ENCODE measurements at regions not wholly inside any gene's neighbourhood (a gene's known extent, or its start where the extent isn't known, plus 50 kb on each side); places are given as distances from the start of the nearest gene placed in this dataset.

DNA sequence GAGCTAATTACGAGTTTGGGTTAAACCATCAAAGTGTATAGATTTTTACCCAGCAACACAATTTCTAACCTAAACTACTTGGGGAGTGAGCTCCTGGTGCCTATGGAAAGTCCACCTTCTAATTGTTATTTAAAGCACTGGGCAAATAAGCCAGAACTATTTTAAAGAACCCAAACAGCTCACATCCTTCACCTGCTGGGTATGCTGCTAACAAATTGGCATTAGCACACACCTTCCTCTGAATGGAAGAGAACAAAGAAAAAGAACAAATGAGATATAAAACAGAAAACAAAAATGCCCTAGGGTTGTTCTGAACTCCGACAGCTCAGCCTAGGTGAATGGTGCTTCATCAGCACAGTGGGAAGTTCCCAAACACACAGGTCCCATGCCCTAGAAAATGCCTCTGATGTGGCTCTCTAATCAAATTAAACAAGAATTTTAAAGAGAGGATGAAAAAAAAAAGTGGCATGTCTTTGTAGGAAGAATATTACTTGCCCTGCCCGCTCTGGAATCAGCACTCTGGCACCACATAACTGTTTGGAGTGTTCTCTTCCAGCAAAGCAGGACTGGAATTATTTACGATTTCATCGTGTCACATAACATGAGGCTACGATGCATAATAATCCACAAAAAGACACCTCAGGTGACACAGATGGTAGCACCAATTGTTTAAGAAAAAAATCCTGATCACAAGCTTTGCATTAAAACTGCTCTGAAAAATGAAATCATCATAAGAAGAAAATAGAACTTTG, 334.4 kb downstream of the GBE1 start:
- H3K27ac ChIP-seq: no peak overlapping the region
- H3K4me2 ChIP-seq: no peak overlapping the region
- no peaks in the 10 kb centered on the region for H3K9me3 ChIP-seq
- ATAC-seq (no peak), DNase-seq (ENCODE audit: low read depth in 1 of 2, low spot score in 1 of 2) (no peak), FAIRE-seq (no peak)
- ChIA-PET CTCF (interaction anchor here (1.1 to 1.6 kb wide), 2 partner anchors 11 to 63 kb away, joined by 3 read pairs; no protein-coding TSS in a partner anchor), POLR2A (no interaction called here)
- 73% methylated on average over 6 of the region's 6 CpGs for WGBS (ENCODE audit: missing lambda C conversion rate)
- TF ChIP-seq HEYL (CRISPR knock-in tag; IDR thresholded peaks at IDR 0.05) (no peak), BHLHE40 (IDR thresholded peaks at IDR 0.05; ENCODE audit: low read depth, low read length) (no peak), ELK1 (IDR thresholded peaks at IDR 0.05; ENCODE audit: low read depth, low read length) (no peak), GATA3 (IDR thresholded peaks at IDR 0.05; ENCODE audit: borderline replicate concordance) (no peak)
- H3K4me1 ChIP-seq: no peaks in the 10 kb centered on the region
- H3K4me3 ChIP-seq: no peak overlapping the region

DNA sequence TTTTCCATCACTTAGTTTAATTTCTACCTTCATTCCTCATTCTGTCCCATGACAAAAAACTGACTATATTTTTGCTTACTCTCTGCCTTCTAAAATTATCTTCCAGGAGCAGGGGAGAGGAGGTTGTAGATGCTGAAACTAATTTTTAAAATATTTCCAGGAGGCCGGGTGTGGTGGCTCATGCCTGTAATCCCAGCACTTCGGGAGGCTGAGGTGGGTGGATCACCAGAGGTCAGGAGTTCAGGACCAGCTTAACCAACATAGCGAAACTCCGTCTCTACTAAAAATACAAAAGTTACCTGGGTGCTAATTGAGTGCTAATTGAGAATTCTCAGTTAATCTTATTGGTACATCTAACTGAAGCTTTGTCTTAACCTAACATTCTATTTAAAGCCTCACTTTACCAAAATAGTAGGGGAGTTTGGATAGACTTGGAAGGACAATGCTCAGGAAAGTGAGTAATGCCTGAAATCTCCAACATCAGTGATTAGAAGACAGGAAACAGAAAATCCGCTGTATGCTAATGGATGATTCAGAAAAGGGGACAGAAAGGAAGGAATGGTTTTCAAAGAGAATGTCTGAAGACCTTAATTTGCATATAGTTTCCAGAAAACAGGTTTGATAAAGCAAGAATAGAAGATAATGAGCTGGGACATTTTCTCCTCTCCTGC, 336.1 kb downstream of the GBE1 start:
- no peaks in the 10 kb centered on the region for H3K4me1 ChIP-seq
- H3K9me3 ChIP-seq: no peaks in the 10 kb centered on the region
- DNase-seq (ENCODE audit: low read depth in 1 of 2, low spot score in 1 of 2): no peak
- no peak overlapping the region for H3K27ac ChIP-seq
- no peak for ATAC-seq
- FAIRE-seq: no peak
- ChIA-PET CTCF (interaction anchor here (1.5 kb wide), 1 partner anchor 33 kb away, joined by 3 read pairs; no protein-coding TSS in a partner anchor), POLR2A (no interaction called here)
- no peak overlapping the region for H3K4me3 ChIP-seq
- WGBS (ENCODE audit: missing lambda C conversion rate): 71% methylated on average over 5 of the region's 5 CpGs
- TF ChIP-seq, protein P1, sequence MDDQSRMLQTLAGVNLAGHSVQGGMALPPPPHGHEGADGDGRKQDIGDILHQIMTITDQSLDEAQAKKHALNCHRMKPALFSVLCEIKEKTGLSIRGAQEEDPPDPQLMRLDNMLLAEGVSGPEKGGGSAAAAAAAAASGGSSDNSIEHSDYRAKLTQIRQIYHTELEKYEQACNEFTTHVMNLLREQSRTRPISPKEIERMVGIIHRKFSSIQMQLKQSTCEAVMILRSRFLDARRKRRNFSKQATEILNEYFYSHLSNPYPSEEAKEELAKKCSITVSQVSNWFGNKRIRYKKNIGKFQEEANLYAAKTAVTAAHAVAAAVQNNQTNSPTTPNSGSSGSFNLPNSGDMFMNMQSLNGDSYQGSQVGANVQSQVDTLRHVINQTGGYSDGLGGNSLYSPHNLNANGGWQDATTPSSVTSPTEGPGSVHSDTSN (IDR thresholded peaks at IDR 0.05): no peak
- TF ChIP-seq HOXB5 (CRISPR knock-in tag; IDR thresholded peaks at IDR 0.05): no peak
- TF ChIP-seq ELK1 (IDR thresholded peaks at IDR 0.05; ENCODE audit: low read depth, low read length): no peak
- no peak for TF ChIP-seq MAFK (IDR thresholded peaks at IDR 0.05; ENCODE audit: partially characterized antibody)
- no peak for TF ChIP-seq FOSL2 (IDR thresholded peaks at IDR 0.05)
- TF ChIP-seq FOSL2 (CRISPR knock-in tag; IDR thresholded peaks at IDR 0.05): no peak
- TF ChIP-seq ATOH8 (CRISPR knock-in tag; IDR thresholded peaks at IDR 0.05; ENCODE audit: low read depth): no peak
- TF ChIP-seq CEBPB (IDR thresholded peaks at IDR 0.05): no peak
- TF ChIP-seq CBX8 (IDR thresholded peaks at IDR 0.05): no peak
- TF ChIP-seq, protein P2, sequence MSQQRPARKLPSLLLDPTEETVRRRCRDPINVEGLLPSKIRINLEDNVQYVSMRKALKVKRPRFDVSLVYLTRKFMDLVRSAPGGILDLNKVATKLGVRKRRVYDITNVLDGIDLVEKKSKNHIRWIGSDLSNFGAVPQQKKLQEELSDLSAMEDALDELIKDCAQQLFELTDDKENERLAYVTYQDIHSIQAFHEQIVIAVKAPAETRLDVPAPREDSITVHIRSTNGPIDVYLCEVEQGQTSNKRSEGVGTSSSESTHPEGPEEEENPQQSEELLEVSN (IDR thresholded peaks at IDR 0.05; ENCODE audit: borderline replicate concordance, low read depth): no peak
- TF ChIP-seq, protein P3, sequence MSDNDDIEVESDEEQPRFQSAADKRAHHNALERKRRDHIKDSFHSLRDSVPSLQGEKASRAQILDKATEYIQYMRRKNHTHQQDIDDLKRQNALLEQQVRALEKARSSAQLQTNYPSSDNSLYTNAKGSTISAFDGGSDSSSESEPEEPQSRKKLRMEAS (IDR thresholded peaks at IDR 0.05): no peak
- no peak for TF ChIP-seq HMGXB4 (CRISPR knock-in tag; IDR thresholded peaks at IDR 0.05; ENCODE audit: borderline replicate concordance)
- no peak for TF ChIP-seq MYC (IDR thresholded peaks at IDR 0.05; ENCODE audit: borderline replicate concordance, low read length)
- TF ChIP-seq TP53 (CRISPR knock-in tag; IDR thresholded peaks at IDR 0.05): no peak
- TF ChIP-seq HOXB13 (CRISPR knock-in tag; IDR thresholded peaks at IDR 0.05; ENCODE audit: low read depth): no peak
- no peak for TF ChIP-seq RCOR1 (IDR thresholded peaks at IDR 0.05; ENCODE audit: low read depth, low read length)
- no peak for TF ChIP-seq KDM5A (IDR thresholded peaks at IDR 0.05)
- TF ChIP-seq RFX5 (IDR thresholded peaks at IDR 0.05): no peak
- TF ChIP-seq, protein P4, sequence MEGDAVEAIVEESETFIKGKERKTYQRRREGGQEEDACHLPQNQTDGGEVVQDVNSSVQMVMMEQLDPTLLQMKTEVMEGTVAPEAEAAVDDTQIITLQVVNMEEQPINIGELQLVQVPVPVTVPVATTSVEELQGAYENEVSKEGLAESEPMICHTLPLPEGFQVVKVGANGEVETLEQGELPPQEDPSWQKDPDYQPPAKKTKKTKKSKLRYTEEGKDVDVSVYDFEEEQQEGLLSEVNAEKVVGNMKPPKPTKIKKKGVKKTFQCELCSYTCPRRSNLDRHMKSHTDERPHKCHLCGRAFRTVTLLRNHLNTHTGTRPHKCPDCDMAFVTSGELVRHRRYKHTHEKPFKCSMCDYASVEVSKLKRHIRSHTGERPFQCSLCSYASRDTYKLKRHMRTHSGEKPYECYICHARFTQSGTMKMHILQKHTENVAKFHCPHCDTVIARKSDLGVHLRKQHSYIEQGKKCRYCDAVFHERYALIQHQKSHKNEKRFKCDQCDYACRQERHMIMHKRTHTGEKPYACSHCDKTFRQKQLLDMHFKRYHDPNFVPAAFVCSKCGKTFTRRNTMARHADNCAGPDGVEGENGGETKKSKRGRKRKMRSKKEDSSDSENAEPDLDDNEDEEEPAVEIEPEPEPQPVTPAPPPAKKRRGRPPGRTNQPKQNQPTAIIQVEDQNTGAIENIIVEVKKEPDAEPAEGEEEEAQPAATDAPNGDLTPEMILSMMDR (IDR thresholded peaks at IDR 0.05): no peak
- H3K4me2 ChIP-seq: no peak overlapping the region

All from A549 (cell line).